ENCODE measurements at regions not wholly inside any gene's neighbourhood (a gene's known extent, or its start where the extent isn't known, plus 50 kb on each side); places are given as distances from the start of the nearest gene placed in this dataset.

DNA sequence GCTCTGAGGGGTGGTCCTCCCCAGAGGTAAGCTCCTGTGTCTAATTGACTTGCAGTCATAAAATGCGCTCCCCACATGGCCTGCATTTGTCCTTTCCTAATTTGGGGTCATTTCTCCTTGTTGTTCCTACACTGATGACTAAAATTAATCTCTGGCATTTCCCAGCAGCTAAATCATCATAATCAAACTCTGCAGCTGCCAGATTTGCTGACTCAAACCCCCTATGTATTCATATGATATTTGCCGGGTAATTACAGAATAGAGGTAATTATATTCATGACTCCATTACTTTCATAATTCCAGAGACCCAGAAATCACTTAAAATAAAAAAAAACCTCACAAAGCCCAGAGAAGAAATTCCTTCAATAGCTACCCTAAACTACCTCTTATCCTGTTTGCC lies 331.4 kb upstream of the KLHL29 start:
- TF ChIP-seq CTCF (tag by site-specific recombination; IDR thresholded peaks at IDR 0.05) (no peak), EGR2 (tag by site-specific recombination; IDR thresholded peaks at IDR 0.05; ENCODE audit: low read depth) (no peak), ZNF571 (tag by site-specific recombination; IDR thresholded peaks at IDR 0.05) (no peak), RBAK (tag by site-specific recombination; IDR thresholded peaks at IDR 0.05) (no peak), OSR2 (tag by site-specific recombination; IDR thresholded peaks at IDR 0.05) (no peak), ZSCAN5A (tag by site-specific recombination; IDR thresholded peaks at IDR 0.05) (no peak), TCF7L2 (IDR thresholded peaks at IDR 0.05; ENCODE audit: borderline replicate concordance, low read depth, low read length) (no peak), ZBTB21 (tag by site-specific recombination; IDR thresholded peaks at IDR 0.05) (no peak)
- TF ChIP-seq, protein P1, sequence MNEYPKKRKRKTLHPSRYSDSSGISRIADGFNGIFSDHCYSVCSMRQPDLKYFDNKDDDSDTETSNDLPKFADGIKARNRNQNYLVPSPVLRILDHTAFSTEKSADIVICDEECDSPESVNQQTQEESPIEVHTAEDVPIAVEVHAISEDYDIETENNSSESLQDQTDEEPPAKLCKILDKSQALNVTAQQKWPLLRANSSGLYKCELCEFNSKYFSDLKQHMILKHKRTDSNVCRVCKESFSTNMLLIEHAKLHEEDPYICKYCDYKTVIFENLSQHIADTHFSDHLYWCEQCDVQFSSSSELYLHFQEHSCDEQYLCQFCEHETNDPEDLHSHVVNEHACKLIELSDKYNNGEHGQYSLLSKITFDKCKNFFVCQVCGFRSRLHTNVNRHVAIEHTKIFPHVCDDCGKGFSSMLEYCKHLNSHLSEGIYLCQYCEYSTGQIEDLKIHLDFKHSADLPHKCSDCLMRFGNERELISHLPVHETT (tag by site-specific recombination; IDR thresholded peaks at IDR 0.05): no peak
- TF ChIP-seq, protein P2, sequence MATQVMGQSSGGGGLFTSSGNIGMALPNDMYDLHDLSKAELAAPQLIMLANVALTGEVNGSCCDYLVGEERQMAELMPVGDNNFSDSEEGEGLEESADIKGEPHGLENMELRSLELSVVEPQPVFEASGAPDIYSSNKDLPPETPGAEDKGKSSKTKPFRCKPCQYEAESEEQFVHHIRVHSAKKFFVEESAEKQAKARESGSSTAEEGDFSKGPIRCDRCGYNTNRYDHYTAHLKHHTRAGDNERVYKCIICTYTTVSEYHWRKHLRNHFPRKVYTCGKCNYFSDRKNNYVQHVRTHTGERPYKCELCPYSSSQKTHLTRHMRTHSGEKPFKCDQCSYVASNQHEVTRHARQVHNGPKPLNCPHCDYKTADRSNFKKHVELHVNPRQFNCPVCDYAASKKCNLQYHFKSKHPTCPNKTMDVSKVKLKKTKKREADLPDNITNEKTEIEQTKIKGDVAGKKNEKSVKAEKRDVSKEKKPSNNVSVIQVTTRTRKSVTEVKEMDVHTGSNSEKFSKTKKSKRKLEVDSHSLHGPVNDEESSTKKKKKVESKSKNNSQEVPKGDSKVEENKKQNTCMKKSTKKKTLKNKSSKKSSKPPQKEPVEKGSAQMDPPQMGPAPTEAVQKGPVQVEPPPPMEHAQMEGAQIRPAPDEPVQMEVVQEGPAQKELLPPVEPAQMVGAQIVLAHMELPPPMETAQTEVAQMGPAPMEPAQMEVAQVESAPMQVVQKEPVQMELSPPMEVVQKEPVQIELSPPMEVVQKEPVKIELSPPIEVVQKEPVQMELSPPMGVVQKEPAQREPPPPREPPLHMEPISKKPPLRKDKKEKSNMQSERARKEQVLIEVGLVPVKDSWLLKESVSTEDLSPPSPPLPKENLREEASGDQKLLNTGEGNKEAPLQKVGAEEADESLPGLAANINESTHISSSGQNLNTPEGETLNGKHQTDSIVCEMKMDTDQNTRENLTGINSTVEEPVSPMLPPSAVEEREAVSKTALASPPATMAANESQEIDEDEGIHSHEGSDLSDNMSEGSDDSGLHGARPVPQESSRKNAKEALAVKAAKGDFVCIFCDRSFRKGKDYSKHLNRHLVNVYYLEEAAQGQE (tag by site-specific recombination; IDR thresholded peaks at IDR 0.05): no peak

All from HEK293 (cell line).